Lower lobe of right lung (tissue), 2 donors: ENCODE measurements at regions not wholly inside any gene's neighbourhood (a gene's known extent, or its start where the extent isn't known, plus 50 kb on each side); places are given as distances from the start of the nearest gene placed in this dataset.

Source experiments
- ATAC-seq, 2 donors: fragments of 200-7000 bp; cut with Tn5 transposase; one replicate each; pipeline ENCODE4 v1.9.1; 2020 to 2022; ENCODE audit warnings: mild to moderate bottlenecking in 2 of 2, moderate library complexity in 2 of 2
- DNase-seq: peaks from one replicate; pipeline ENCODE4 v3.0.0-alpha.2; 2020
- H3K27ac ChIP-seq: fragments of 200-600 bp; one replicate; pipeline ENCODE4 v1.8.0; 2022
- H3K27me3 ChIP-seq: fragments of 200-600 bp; one replicate; pipeline ENCODE4 v1.8.0; 2022; ENCODE audit warnings: low read depth
- H3K36me3 ChIP-seq: fragments of 200-600 bp; one replicate; pipeline ENCODE4 v1.8.0; 2022; ENCODE audit warnings: mild to moderate bottlenecking
- H3K4me1 ChIP-seq: fragments of 200-600 bp; one replicate; pipeline ENCODE4 v1.8.0; 2022
- H3K4me3 ChIP-seq: fragments of 200-600 bp; one replicate; pipeline ENCODE4 v1.8.0; 2022; ENCODE audit warnings: mild to moderate bottlenecking
- H3K9me3 ChIP-seq: fragments of 200-600 bp; one replicate; pipeline ENCODE4 v1.8.0; 2022
- intact Hi-C: fragments of 100-400 bp; cut with DNase I; formaldehyde crosslinking; loops from one replicate; pipeline ENCODE4 v1.11.0; 2022
- TF ChIP-seq, protein P1 (sequence below): fragments of 200-600 bp; IDR thresholded peaks from one replicate; pipeline ENCODE4 v1.8.0; 2022; ENCODE audit warnings: antibody characterized with exemption, mild to moderate bottlenecking
- donor health status: DM: no; HTN: yes; CAD: no; lungs with severe emphysema.

DNA sequence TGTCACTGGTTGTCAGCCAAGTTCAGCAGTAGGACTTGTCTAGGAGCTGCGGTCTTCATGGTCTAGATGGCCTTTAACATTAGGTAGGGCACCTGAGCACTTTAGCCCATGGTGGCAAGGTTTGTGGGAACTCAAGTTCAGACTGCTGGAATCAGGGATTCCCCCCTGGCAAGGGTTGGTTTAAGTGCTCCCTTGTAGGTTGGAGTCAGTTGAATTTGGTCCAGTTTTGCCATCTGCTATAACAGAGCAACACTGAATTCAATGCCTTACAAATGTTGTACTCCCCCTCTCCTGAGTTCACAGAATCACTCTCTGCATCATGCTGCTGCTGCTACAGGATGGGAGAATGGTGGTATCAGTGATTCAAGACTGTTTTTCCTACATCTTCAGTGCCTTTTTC is 509.3 kb downstream of the VGLL3 start:
- Histone ChIP-seq H3K4me3 (no peak overlapping the region), H3K27me3 (no peaks in the 10 kb centered on the region), H3K27ac (no peak overlapping the region), H3K4me1 (no peaks in the 10 kb centered on the region), H3K36me3 (no peaks in the 10 kb centered on the region), H3K9me3 (no peaks in the 10 kb centered on the region)
- no peak for DNase-seq
- intact Hi-C loops = no loop called here
- TF ChIP-seq, protein P1, sequence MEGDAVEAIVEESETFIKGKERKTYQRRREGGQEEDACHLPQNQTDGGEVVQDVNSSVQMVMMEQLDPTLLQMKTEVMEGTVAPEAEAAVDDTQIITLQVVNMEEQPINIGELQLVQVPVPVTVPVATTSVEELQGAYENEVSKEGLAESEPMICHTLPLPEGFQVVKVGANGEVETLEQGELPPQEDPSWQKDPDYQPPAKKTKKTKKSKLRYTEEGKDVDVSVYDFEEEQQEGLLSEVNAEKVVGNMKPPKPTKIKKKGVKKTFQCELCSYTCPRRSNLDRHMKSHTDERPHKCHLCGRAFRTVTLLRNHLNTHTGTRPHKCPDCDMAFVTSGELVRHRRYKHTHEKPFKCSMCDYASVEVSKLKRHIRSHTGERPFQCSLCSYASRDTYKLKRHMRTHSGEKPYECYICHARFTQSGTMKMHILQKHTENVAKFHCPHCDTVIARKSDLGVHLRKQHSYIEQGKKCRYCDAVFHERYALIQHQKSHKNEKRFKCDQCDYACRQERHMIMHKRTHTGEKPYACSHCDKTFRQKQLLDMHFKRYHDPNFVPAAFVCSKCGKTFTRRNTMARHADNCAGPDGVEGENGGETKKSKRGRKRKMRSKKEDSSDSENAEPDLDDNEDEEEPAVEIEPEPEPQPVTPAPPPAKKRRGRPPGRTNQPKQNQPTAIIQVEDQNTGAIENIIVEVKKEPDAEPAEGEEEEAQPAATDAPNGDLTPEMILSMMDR = no peak
- ATAC-seq = no peak

DNA sequence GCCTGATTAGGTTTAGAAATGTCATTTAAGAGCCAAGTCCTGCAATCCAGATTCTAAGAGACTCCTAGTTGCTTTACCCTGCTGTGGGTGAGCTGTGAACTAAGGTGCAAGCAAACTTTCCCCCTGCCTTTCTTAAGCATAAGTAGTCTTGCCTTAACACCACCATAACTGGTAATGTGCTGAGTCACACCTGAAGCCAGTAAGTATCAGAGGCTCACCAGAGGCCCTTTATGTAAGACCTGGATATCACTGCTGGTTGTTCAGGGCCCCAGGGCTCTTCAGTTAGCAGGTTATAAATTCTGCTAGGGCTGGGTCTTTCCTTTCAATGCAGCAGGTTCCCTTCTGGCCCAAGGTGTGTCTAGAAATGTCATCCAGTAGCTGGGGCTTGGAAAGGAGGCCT is 509.9 kb downstream of the VGLL3 start:
- TF ChIP-seq, protein P1 = no peak
- intact Hi-C loops = no loop called here
- DNase-seq = no peak
- H3K27me3 ChIP-seq = no peaks in the 10 kb centered on the region
- no peaks in the 10 kb centered on the region for H3K36me3 ChIP-seq
- no peak for ATAC-seq
- H3K4me3 ChIP-seq = no peak overlapping the region
- H3K9me3 ChIP-seq = no peaks in the 10 kb centered on the region
- no peak overlapping the region for H3K27ac ChIP-seq
- no peaks in the 10 kb centered on the region for H3K4me1 ChIP-seq

DNA sequence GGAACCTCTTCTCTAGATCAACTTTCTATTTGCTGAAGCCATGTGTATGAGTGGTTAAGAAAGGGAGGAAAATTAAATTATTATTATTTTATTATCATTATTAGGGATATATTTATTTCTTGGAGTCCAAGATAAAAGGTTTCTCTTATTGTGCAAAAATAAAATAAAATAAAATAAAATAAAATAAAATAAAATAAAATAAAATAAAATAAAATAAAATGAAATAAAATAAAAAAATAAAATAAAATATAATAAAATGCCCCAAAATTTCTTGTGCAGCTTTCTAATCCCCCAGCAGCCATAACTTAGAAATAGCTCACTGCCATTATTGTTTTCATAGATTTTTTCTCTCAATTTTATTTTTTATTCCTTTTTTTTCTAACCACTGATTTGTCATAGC is 526.8 kb downstream of the VGLL3 start:
- no peaks in the 10 kb centered on the region for H3K9me3 ChIP-seq
- DNase-seq (no peak), ATAC-seq (no peak)
- no peak overlapping the region for H3K27ac ChIP-seq
- no peak overlapping the region for H3K4me3 ChIP-seq
- no peaks in the 10 kb centered on the region for H3K27me3 ChIP-seq
- no peaks in the 10 kb centered on the region for H3K36me3 ChIP-seq
- no peaks in the 10 kb centered on the region for H3K4me1 ChIP-seq
- intact Hi-C loops = no loop called here
- TF ChIP-seq, protein P1 = no peak

DNA sequence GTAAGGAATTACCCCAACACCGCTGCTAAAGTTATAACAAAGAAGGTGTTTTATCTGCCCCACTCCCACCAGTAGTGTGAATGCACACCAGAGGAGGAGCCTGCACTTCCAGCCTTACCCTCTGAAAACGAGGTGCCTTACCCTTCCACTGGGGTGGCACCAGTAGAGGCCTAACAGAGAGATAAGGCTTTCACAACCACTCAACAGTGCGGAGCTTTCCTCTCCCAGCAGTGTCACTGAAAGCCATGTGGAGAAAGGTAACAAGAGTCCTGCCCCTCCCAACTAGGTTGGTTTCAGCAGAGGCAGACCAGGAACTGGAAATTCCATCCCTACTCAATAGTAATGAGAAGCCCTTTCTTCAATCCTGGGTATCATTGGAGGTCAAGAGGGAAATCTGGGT is 539.2 kb downstream of the VGLL3 start:
- Histone ChIP-seq H3K36me3 (no peaks in the 10 kb centered on the region), H3K4me1 (no peaks in the 10 kb centered on the region), H3K9me3 (no peaks in the 10 kb centered on the region), H3K27me3 (no peaks in the 10 kb centered on the region), H3K27ac (no peak overlapping the region), H3K4me3 (no peak overlapping the region)
- TF ChIP-seq, protein P1 = no peak
- ATAC-seq (no peak), DNase-seq (no peak)
- intact Hi-C loops = no loop called here

DNA sequence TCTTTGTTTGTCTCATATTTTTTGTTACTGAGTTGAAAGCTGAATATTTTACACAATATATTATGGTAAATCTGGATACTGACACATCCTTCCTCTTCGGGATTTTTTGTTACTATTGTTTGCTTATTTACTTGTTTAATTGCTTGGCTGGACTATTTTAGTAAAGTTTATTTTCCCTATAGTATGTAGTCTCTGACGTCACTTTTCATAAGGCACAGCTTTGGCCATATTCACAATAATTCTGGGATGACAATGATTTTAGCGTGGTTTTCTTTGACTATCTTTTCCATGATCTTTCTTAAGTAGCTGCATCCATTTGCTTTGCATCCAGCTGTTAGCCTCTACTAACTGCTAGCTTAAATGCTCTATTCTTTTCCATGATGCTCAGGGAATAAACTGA is 552.4 kb downstream of the VGLL3 start:
- Histone ChIP-seq H3K4me3 (no peak overlapping the region), H3K9me3 (no peaks in the 10 kb centered on the region), H3K4me1 (no peaks in the 10 kb centered on the region), H3K27ac (no peak overlapping the region), H3K27me3 (no peaks in the 10 kb centered on the region), H3K36me3 (no peaks in the 10 kb centered on the region)
- no peak for DNase-seq
- TF ChIP-seq, protein P1 = no peak
- intact Hi-C loops = no loop called here
- no peak for ATAC-seq

DNA sequence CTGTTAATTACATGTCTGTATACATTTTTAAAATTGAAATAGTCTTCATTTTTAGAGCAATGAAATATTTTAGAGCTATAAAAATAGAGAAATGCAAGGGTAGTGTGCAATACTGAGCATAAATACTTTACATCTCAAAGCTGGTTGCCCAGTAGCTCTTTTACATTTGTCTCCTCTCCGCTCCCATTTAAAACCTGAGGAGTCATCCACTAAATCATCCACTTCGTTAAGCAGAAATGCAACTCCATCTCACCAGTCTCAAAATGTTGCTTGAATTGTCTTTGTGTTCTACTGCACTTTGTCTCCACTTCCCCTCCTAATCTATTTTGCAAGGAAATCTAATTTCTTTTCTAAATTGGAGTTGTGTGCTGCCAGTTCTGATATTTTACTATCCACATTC is 563.6 kb downstream of the VGLL3 start:
- Histone ChIP-seq H3K9me3 (peaks cover 11% of the 10 kb centered on the region), H3K27me3 (no peaks in the 10 kb centered on the region), H3K27ac (no peak overlapping the region), H3K4me3 (no peak overlapping the region), H3K36me3 (no peaks in the 10 kb centered on the region), H3K4me1 (no peaks in the 10 kb centered on the region)
- TF ChIP-seq, protein P1 = no peak
- DNase-seq (no peak), ATAC-seq (no peak)
- intact Hi-C loops = no loop called here
